Progenitor cell of endocrine pancreas (in vitro differentiated cells): ENCODE measurements at regions not wholly inside any gene's neighbourhood (a gene's known extent, or its start where the extent isn't known, plus 50 kb on each side); places are given as distances from the start of the nearest gene placed in this dataset.

ENCODE experiments used
- DNase-seq: peaks from one replicate; pipeline ENCODE4 v3.0.0; 2021; ENCODE audit warnings: low spot score; ENCODE audit not compliant: unreplicated experiment
- H3K27ac Mint-ChIP-seq: 2 replicates; pipeline ENCODE4 v1.8.0; 2021; ENCODE audit warnings: mild to moderate bottlenecking, moderate library complexity, mixed read lengths
- H3K27me3 Mint-ChIP-seq: 2 replicates; pipeline ENCODE4 v1.8.0; 2021; ENCODE audit warnings: mixed read lengths
- H3K36me3 Mint-ChIP-seq: 2 replicates; pipeline ENCODE4 v1.8.0; 2022; ENCODE audit warnings: mixed read lengths; ENCODE audit not compliant: insufficient read depth
- H3K4me1 Mint-ChIP-seq: 2 replicates; pipeline ENCODE4 v1.8.0; 2021; ENCODE audit warnings: low read depth, mixed read lengths
- H3K4me3 Mint-ChIP-seq: 2 replicates; pipeline ENCODE4 v1.8.0; 2021; ENCODE audit warnings: low read depth, mild to moderate bottlenecking, moderate library complexity, mixed read lengths
- H3K9me3 Mint-ChIP-seq: 2 replicates; pipeline ENCODE4 v1.8.0; 2021; ENCODE audit warnings: low read depth, mixed read lengths
- CTCF ChIP-seq: fragments of 200-600 bp; sonication (generic); IDR thresholded peaks from one replicate; pipeline ENCODE4 v1.5.0; 2021; ENCODE audit warnings: antibody characterized with exemption, mild to moderate bottlenecking; ENCODE audit not compliant: unreplicated experiment

GRCh38 chr12:67578976-67579661, 69.4 kb upstream of the DYRK2 start:
- no peak for DNase-seq
- Mint-ChIP-seq H3K4me1 (no peaks in the 10 kb centered on the region), H3K27ac (no peak overlapping the region), H3K27me3 (no peaks in the 10 kb centered on the region), H3K9me3 (no peaks in the 10 kb centered on the region), H3K36me3 (no peaks in the 10 kb centered on the region), H3K4me3 (no peak overlapping the region)
- no peak for TF ChIP-seq CTCF

GRCh38 chr12:67579662-67580003, 68.9 kb upstream of the DYRK2 start:
- Mint-ChIP-seq H3K27ac (no peak overlapping the region), H3K36me3 (no peaks in the 10 kb centered on the region), H3K4me3 (no peak overlapping the region), H3K9me3 (no peaks in the 10 kb centered on the region), H3K27me3 (no peaks in the 10 kb centered on the region), H3K4me1 (no peaks in the 10 kb centered on the region)
- TF ChIP-seq CTCF, result no peak
- no peak for DNase-seq

DNA sequence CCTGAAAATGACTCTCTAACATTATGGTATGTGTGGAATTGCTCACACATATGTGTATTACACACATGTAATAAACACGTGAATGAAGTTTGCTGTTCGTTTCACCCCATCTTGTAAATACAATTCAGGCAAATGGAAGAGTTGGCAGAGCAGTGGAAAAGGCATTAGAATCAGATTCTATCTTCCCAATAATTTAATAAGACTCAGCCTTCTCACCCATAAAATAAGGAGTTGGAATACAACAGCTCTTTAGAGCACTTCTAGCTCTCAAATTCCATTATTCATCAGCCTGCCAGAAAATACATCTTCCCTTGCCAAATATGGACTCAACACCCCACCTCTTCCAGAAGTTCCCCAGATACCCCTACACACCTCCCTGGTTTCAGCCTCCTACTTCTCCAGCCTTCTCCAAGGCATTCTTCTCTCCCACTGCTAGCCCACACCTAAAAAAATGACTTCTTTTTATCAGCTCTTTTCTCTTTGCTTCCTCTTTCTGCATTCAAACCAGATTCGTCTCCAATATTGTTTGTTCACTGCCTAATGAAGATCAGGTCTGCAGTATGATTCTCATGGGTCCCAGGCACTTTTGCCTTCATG, 66.2 kb upstream of the DYRK2 start:
- no peaks in the 10 kb centered on the region for H3K9me3 Mint-ChIP-seq
- H3K36me3 Mint-ChIP-seq, result no peaks in the 10 kb centered on the region
- H3K4me1 Mint-ChIP-seq, result no peaks in the 10 kb centered on the region
- no peak overlapping the region for H3K27ac Mint-ChIP-seq
- DNase-seq, result no peak
- no peak for TF ChIP-seq CTCF
- no peak overlapping the region for H3K4me3 Mint-ChIP-seq
- H3K27me3 Mint-ChIP-seq, result no peaks in the 10 kb centered on the region

DNA sequence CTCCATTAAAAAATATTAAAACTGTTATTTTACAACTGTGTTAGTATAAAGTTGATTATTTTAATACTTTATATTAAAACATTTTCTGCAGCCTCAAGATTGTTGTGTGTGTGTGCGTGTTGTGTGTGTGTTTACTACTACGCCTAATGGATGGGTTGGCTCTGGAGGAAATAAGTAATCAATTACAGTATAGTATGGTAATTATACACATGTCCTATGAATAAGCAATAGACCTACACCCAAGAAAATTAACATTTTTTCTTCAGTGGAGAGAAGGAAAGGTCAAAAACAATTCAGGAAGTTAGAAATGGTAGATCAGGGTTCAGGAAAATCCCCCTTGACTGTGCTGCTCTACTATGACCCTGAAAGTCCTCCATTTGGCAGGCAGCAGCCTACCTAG, 65.7 kb upstream of the DYRK2 start:
- H3K27ac Mint-ChIP-seq, result no peak overlapping the region
- no peaks in the 10 kb centered on the region for H3K9me3 Mint-ChIP-seq
- no peaks in the 10 kb centered on the region for H3K4me1 Mint-ChIP-seq
- no peaks in the 10 kb centered on the region for H3K27me3 Mint-ChIP-seq
- H3K36me3 Mint-ChIP-seq, result no peaks in the 10 kb centered on the region
- TF ChIP-seq CTCF, result no peak
- no peak overlapping the region for H3K4me3 Mint-ChIP-seq
- no peak for DNase-seq

DNA sequence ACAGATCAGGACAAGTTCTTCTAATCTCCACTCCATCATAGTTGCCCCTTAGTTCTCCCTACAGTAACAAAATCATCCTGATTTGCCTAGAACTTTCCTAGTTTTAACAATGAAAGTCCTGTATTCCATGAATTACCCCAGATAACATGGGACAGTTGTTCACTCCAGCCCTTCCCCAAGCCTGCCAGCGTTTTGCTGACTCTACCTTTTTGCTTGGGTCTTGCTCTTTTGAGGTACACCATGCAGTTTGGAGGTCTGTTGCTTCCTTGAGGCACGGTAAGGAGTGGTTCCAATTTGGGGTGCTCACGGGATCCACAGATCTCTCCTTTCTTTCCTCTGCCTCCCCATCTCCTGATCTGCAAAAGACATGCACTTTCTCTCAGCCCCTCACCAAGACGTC, 61.6 kb upstream of the DYRK2 start:
- no peaks in the 10 kb centered on the region for H3K27me3 Mint-ChIP-seq
- H3K27ac Mint-ChIP-seq, result no peak overlapping the region
- no peak overlapping the region for H3K4me3 Mint-ChIP-seq
- H3K9me3 Mint-ChIP-seq, result no peaks in the 10 kb centered on the region
- peaks cover 4% of the 10 kb centered on the region for H3K4me1 Mint-ChIP-seq
- no peak for DNase-seq
- H3K36me3 Mint-ChIP-seq, result no peaks in the 10 kb centered on the region
- TF ChIP-seq CTCF, result no peak
